PC-9 (cell line): ENCODE measurements at regions not wholly inside any gene's neighbourhood (a gene's known extent, or its start where the extent isn't known, plus 50 kb on each side); places are given as distances from the start of the nearest gene placed in this dataset.

Source experiments
- BruUV-seq: library from RNA; stranded (reverse); fragments of 400-500 nt; replicated peaks from 2 replicates; lab custom pipeline; 2021; lab: Mats Ljungman, UMichigan
- CTCF ChIA-PET: fragments of 300-600 bp; sonication (Branson Sonifier 250); formaldehyde crosslinking; loops from one replicate; lab custom pipeline; 2022; ENCODE audit warnings: antibody characterized with exemption; lab: Charles Lee
- POLR2A ChIA-PET: fragments of 300-600 bp; sonication (Branson Sonifier 250); formaldehyde crosslinking; loops from one replicate; lab custom pipeline; 2022; ENCODE audit warnings: antibody characterized with exemption; ENCODE audit not compliant: unreplicated experiment; lab: Charles Lee
- DNase-seq, 2 experiments: peaks; one replicate each; pipeline versions ENCODE4 v3.0.0 to v3.0.0-alpha.2; 2015 to 2022; ENCODE audit warnings: mixed read lengths in 1 of 2
- H2AFZ ChIP-seq: fragments of 200-600 bp; sonication (generic); 2 replicates; pipeline ENCODE4 v1.8.1; 2017; ENCODE audit warnings: antibody characterized with exemption
- H3F3A ChIP-seq: fragments of 200-600 bp; sonication (generic); 2 replicates; pipeline ENCODE4 v1.8.1; 2017; ENCODE audit warnings: antibody characterized with exemption, mild to moderate bottlenecking, low read depth; ENCODE audit not compliant: insufficient read depth
- H3K27ac ChIP-seq: fragments of 200-600 bp; sonication (generic); 2 replicates; pipeline ENCODE4 v1.6.1; 2016; ENCODE audit warnings: mixed run types
- H3K27me3 ChIP-seq: fragments of 200-600 bp; sonication (generic); 2 replicates; pipeline ENCODE4 v1.6.1; 2016; ENCODE audit warnings: low read depth, mixed run types; ENCODE audit not compliant: insufficient read depth
- H3K36me3 ChIP-seq: fragments of 200-600 bp; sonication (generic); 2 replicates; pipeline ENCODE4 v1.6.1; 2016; ENCODE audit warnings: low read depth, mixed run types
- H3K4me1 ChIP-seq: fragments of 200-600 bp; sonication (generic); replicated peaks from 2 replicates; pipeline ENCODE4 v1.6.1; 2016; ENCODE audit warnings: mixed run types; ENCODE audit not compliant: insufficient read depth
- H3K4me2 ChIP-seq: fragments of 200-600 bp; sonication (generic); 2 replicates; pipeline ENCODE4 v1.6.1; 2017; ENCODE audit warnings: mixed run types
- H3K4me3 ChIP-seq: fragments of 200-600 bp; sonication (generic); 2 replicates; pipeline ENCODE4 v1.6.1; 2016; ENCODE audit warnings: mixed run types
- H3K79me2 ChIP-seq: fragments of 200-600 bp; sonication (generic); 2 replicates; pipeline ENCODE4 v1.6.1; 2017; ENCODE audit warnings: low read depth, mixed run types
- H3K9me2 ChIP-seq: fragments of 200-600 bp; sonication (generic); 2 replicates; pipeline ENCODE4 v1.8.1; 2017; ENCODE audit warnings: mild to moderate bottlenecking; ENCODE audit not compliant: insufficient read depth
- H3K9me3 ChIP-seq: fragments of 200-600 bp; sonication (generic); 2 replicates; pipeline ENCODE4 v1.8.1; 2016; ENCODE audit warnings: low read depth; ENCODE audit not compliant: insufficient read depth
- H4K20me1 ChIP-seq: fragments of 200-600 bp; sonication (generic); 2 replicates; pipeline ENCODE4 v1.8.1; 2017; ENCODE audit not compliant: insufficient read depth
- CTCF ChIP-seq: fragments of 200-600 bp; sonication (generic); conservative IDR thresholded peaks from 2 replicates; pipeline ENCODE4 v1.6.1; 2017; ENCODE audit warnings: mixed run types, antibody characterized with exemption, mild to moderate bottlenecking, moderate library complexity
- EZH2 ChIP-seq: fragments of 200-600 bp; sonication (generic); IDR thresholded peaks from 2 replicates; pipeline ENCODE4 v1.8.0; 2017; ENCODE audit warnings: antibody characterized with exemption, low read depth
- intact Hi-C: fragments of 100-400 bp; cut with micrococcal nuclease; formaldehyde crosslinking; loops from one replicate; pipeline ENCODE4 v1.10.0; 2022; ENCODE audit not compliant: unreplicated experiment

DNA sequence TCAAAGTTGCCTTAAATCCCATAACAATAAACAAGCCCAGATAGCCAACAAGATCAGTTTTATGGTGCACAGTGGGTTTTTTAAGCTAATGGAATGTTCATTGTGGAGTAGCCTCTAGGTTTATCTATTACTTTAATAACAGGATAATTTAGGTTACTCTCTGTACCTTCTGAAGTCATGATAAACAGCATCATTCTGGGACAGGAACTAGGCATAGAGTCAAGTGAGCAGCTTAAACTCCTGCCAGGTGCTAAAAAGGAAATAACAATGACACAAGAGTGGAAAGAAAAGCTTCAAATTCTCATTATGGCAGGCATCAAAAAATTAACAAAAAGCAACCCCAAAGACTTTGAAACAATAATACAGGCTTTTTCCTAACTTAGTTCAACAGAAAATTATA is 228.8 kb downstream of the HACE1 start:
- no peaks in the 10 kb centered on the region for H4K20me1 ChIP-seq
- H2AFZ ChIP-seq = no peak overlapping the region
- CTCF ChIA-PET = no interaction called here
- TF ChIP-seq CTCF (no peak), EZH2 (no peak)
- no peaks in the 10 kb centered on the region for H3K27me3 ChIP-seq
- H3F3A ChIP-seq = no peaks in the 10 kb centered on the region
- H3K27ac ChIP-seq = no peak overlapping the region
- H3K4me2 ChIP-seq = no peak overlapping the region
- intact Hi-C loops = no loop called here
- H3K4me3 ChIP-seq = no peak overlapping the region
- H3K9me3 ChIP-seq = no peaks in the 10 kb centered on the region
- no peaks in the 10 kb centered on the region for H3K36me3 ChIP-seq
- 0 out of 2 replicates have a peak, but pooled peaks cover 3% of the 10 kb centered on the region for H3K4me1 ChIP-seq
- BruUV-seq = no TSS peak
- POLR2A ChIA-PET = no interaction called here
- no peak for DNase-seq
- no peaks in the 10 kb centered on the region for H3K9me2 ChIP-seq
- H3K79me2 ChIP-seq = no peaks in the 10 kb centered on the region

DNA sequence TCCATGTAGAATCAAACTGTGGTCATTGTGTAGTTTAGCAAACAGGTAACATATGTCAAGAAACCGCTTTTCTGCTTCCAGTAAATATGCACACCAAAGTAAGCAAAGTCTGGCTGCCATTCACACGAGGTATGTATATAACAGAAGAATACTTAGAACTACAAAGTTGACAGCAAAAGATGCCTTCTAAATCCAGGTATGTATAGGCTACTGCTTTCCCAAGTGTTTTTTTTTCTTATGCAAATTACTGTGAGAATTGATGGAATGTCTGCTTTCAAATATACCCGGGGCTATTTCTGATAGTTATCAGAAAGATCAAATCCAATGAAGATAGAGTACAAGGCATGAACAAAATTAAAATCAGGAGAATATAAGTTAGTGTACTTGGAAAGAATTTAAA is 229.2 kb downstream of the HACE1 start:
- no peaks in the 10 kb centered on the region for H3K36me3 ChIP-seq
- H3F3A ChIP-seq = no peaks in the 10 kb centered on the region
- no peaks in the 10 kb centered on the region for H3K9me3 ChIP-seq
- no peaks in the 10 kb centered on the region for H4K20me1 ChIP-seq
- H3K9me2 ChIP-seq = no peaks in the 10 kb centered on the region
- TF ChIP-seq EZH2 (no peak), CTCF (no peak)
- H3K27me3 ChIP-seq = no peaks in the 10 kb centered on the region
- intact Hi-C loops = no loop called here
- CTCF ChIA-PET = no interaction called here
- H2AFZ ChIP-seq = no peak overlapping the region
- no peak overlapping the region for H3K4me2 ChIP-seq
- DNase-seq = no peak
- no peak overlapping the region for H3K27ac ChIP-seq
- H3K4me1 ChIP-seq = 0 out of 2 replicates have a peak, but pooled peaks cover 4% of the 10 kb centered on the region
- no peak overlapping the region for H3K4me3 ChIP-seq
- no peaks in the 10 kb centered on the region for H3K79me2 ChIP-seq
- POLR2A ChIA-PET = no interaction called here
- no TSS peak for BruUV-seq

- intact Hi-C loops = no loop called here
- CTCF ChIA-PET = no interaction called here
- POLR2A ChIA-PET = no interaction called here
- Histone ChIP-seq H3K9me3 (no peaks in the 10 kb centered on the region), H2AFZ (no peak overlapping the region), H3K36me3 (no peaks in the 10 kb centered on the region), H3K79me2 (no peaks in the 10 kb centered on the region), H3K4me1 (0 out of 2 replicates have a peak, but pooled peaks cover 4% of the 10 kb centered on the region), H3K4me2 (no peak overlapping the region), H3K27ac (no peak overlapping the region), H4K20me1 (no peaks in the 10 kb centered on the region), H3K27me3 (no peaks in the 10 kb centered on the region), H3F3A (no peaks in the 10 kb centered on the region), H3K4me3 (no peak overlapping the region), H3K9me2 (no peaks in the 10 kb centered on the region)
- DNase-seq = no peak
- TF ChIP-seq EZH2 = no peak
- TF ChIP-seq CTCF = no peak
- BruUV-seq = no TSS peak
Observed at GRCh38 chr6:104629826-104630225, 229.9 kb downstream of the HACE1 start.
